Naive thymus-derived CD4-positive, alpha-beta T cell (primary cell): ENCODE measurements at regions not wholly inside any gene's neighbourhood (a gene's known extent, or its start where the extent isn't known, plus 50 kb on each side); places are given as distances from the start of the nearest gene placed in this dataset.
A peak's percentile ranks its signal among the peaks of the same experiment; 100 is the strongest.

Source experiments
- ATAC-seq: fragments of 150-1000 bp; cut with Tn5 transposase; 2 replicates; pipeline ENCODE4 v1.10.0; 2021; ENCODE audit warnings: mild to moderate bottlenecking, moderate library complexity
- CTCF ChIA-PET: fragments of 350-600 bp; sonication (Branson Sonifier 250); formaldehyde crosslinking; loops from one replicate; lab custom pipeline; 2021; ENCODE audit warnings: antibody characterized with exemption; lab: Charles Lee
- POLR2A ChIA-PET: fragments of 350-600 bp; sonication (Branson Sonifier 250); formaldehyde crosslinking; loops from one replicate; lab custom pipeline; 2021; ENCODE audit warnings: antibody characterized with exemption, inconsistent platforms; lab: Charles Lee
- DNase-seq, 9 donors: peaks; one replicate each; pipeline versions ENCODE4 v3.0.0 to v3.0.0-alpha.2; 2020 to 2022; ENCODE audit warnings: mixed read lengths in 1 of 9
- H3K27ac ChIP-seq: one replicate; pipeline ENCODE4 v1.7.0; 2013; ENCODE audit warnings: mild to moderate bottlenecking, low read depth, low read length, moderate library complexity
- H3K27me3 ChIP-seq, 2 donors: one replicate each; pipeline ENCODE4 v1.7.0; 2013; ENCODE audit warnings: low read length in 2 of 2, mild to moderate bottlenecking in 2 of 2, moderate library complexity in 2 of 2; ENCODE audit not compliant: control insufficient read depth in 2 of 2, insufficient read depth in 2 of 2
- H3K36me3 ChIP-seq, 3 experiments: 1 replicate in 2 of 3; 2 replicates in 1 of 3; pipeline ENCODE4 v1.7.0; 2013; ENCODE audit warnings: low read length in 3 of 3, mild to moderate bottlenecking in 3 of 3, moderate library complexity in 1 of 3; ENCODE audit not compliant: insufficient read depth in 3 of 3, control insufficient read depth in 2 of 3
- H3K4me1 ChIP-seq, 2 donors: one replicate each; pipeline ENCODE4 v1.7.0; 2013; ENCODE audit warnings: low read length in 2 of 2, mild to moderate bottlenecking in 2 of 2, moderate library complexity in 1 of 2; ENCODE audit not compliant: control insufficient read depth in 2 of 2, insufficient read depth in 2 of 2
- H3K4me3 ChIP-seq: 2 replicates; pipeline ENCODE4 v1.7.0; 2013; ENCODE audit warnings: mild to moderate bottlenecking, low read length
- H3K9me3 ChIP-seq, 3 experiments: 1 replicate in 2 of 3; 2 replicates in 1 of 3; pipeline ENCODE4 v1.7.0; 2013; ENCODE audit warnings: low read length in 3 of 3; ENCODE audit not compliant: control insufficient read depth in 2 of 3
- H3K27ac Mint-ChIP-seq, 9 donors: one replicate each; pipeline ENCODE4 v1.8.0; 2020 to 2022; ENCODE audit warnings: mixed read lengths in 9 of 9, mild to moderate bottlenecking in 8 of 9, moderate library complexity in 5 of 9, inconsistent platforms in 2 of 9
- H3K27me3 Mint-ChIP-seq, 5 donors: one replicate each; pipeline ENCODE4 v1.8.0; 2021 to 2022; ENCODE audit warnings: mixed read lengths in 5 of 5, mild to moderate bottlenecking in 1 of 5
- H3K36me3 Mint-ChIP-seq, 5 donors: one replicate each; pipeline ENCODE4 v1.8.0; 2020 to 2022; ENCODE audit warnings: mixed read lengths in 5 of 5, mild to moderate bottlenecking in 3 of 5, inconsistent platforms in 1 of 5
- H3K4me1 Mint-ChIP-seq, 7 donors: one replicate each; pipeline ENCODE4 v1.8.0; 2020 to 2022; ENCODE audit warnings: mixed read lengths in 7 of 7, mild to moderate bottlenecking in 3 of 7, inconsistent platforms in 1 of 7
- H3K4me3 Mint-ChIP-seq, 10 donors: one replicate each; pipeline ENCODE4 v1.8.0; 2020 to 2022; ENCODE audit warnings: mild to moderate bottlenecking in 10 of 10, mixed read lengths in 10 of 10, moderate library complexity in 6 of 10, inconsistent platforms in 2 of 10
- H3K9me3 Mint-ChIP-seq, 11 donors: one replicate each; pipeline ENCODE4 v1.8.0; 2020 to 2022; ENCODE audit warnings: mixed read lengths in 11 of 11, mild to moderate bottlenecking in 4 of 11, inconsistent platforms in 1 of 11, moderate library complexity in 1 of 11
- intact Hi-C, 2 donors: fragments of 100-400 bp; cut with micrococcal nuclease; formaldehyde crosslinking; loops; one replicate each; pipeline ENCODE4 v1.15.1; 2023

DNA sequence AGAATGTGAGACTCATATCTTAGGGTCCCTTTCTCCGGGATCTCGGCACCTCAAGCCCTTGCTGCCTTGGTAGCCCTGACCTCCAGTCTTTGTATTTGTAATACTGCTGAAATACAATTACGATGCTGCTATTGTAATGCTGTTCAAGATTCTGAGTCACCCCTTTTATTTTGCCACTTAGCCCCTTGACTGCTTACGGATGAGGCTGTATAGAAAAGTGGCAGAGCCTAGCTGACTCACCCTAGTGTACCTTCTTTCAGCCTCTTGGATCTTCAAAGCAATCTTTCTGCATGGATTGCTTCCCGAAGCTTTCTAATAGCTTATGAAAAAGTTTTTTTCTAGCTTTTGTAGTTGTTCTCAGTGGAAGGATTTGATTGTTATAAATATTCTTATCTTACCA lies 187.9 kb downstream of the KCNJ2 start:
- no peak for ATAC-seq
- intact Hi-C loops = no loop called here
- Histone ChIP-seq H3K4me1 (no peaks in the 10 kb centered on the region), H3K9me3 (no peaks in the 10 kb centered on the region), H3K27ac (no peak overlapping the region), H3K4me3 (no peak overlapping the region), H3K27me3 (no peaks in the 10 kb centered on the region), H3K36me3 (no peaks in the 10 kb centered on the region)
- Mint-ChIP-seq H3K27me3 (no peaks in the 10 kb centered on the region), H3K4me3 (no peak overlapping the region), H3K27ac (no peak overlapping the region), H3K4me1 (no peaks in the 10 kb centered on the region), H3K36me3 (no peaks in the 10 kb centered on the region), H3K9me3 (peaks cover 0 to 9% (median 0%) of the 10 kb centered on the region in 11 donors)
- DNase-seq = no peak
- CTCF ChIA-PET = no interaction called here
- POLR2A ChIA-PET = no interaction called here

DNA sequence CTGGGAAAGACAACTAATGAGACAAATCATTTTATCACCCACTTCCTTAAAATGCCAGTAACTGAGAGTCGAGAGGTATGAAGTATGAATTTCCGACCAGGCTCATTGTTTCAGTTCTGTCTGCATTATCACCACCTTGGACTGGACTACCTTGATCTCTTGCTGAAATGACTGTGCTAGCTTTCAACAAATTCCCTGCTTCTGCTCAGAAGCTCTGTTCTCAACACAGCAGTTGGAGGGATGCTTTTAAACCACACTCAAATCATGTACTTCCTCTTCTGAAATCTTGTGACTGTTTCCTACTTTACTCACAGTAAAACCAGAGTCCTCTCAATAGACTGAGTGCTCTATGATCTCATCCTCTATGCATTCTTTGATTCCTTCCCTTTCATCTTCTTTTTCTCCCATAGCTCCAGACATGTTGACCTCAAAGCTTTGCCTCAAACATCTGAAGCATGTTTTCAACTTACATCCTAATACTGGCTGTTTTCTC lies 195.8 kb downstream of the KCNJ2 start:
- no peaks in the 10 kb centered on the region for H3K36me3 ChIP-seq
- Mint-ChIP-seq H3K27me3 (peaks cover 0 to 9% (median 5%) of the 10 kb centered on the region in 5 donors), H3K9me3 (peaks cover 0 to 6% (median 0%) of the 10 kb centered on the region in 11 donors), H3K4me1 (no peaks in the 10 kb centered on the region), H3K36me3 (no peaks in the 10 kb centered on the region), H3K4me3 (no peak overlapping the region), H3K27ac (no peak overlapping the region)
- DNase-seq = no peak
- no peaks in the 10 kb centered on the region for H3K27me3 ChIP-seq
- intact Hi-C loops = no loop called here
- peak; percentile 70 for ATAC-seq
- H3K4me3 ChIP-seq = no peak overlapping the region
- CTCF ChIA-PET = no interaction called here
- POLR2A ChIA-PET = no interaction called here
- no peaks in the 10 kb centered on the region for H3K9me3 ChIP-seq
- H3K4me1 ChIP-seq = no peaks in the 10 kb centered on the region
- H3K27ac ChIP-seq = no peak overlapping the region

DNA sequence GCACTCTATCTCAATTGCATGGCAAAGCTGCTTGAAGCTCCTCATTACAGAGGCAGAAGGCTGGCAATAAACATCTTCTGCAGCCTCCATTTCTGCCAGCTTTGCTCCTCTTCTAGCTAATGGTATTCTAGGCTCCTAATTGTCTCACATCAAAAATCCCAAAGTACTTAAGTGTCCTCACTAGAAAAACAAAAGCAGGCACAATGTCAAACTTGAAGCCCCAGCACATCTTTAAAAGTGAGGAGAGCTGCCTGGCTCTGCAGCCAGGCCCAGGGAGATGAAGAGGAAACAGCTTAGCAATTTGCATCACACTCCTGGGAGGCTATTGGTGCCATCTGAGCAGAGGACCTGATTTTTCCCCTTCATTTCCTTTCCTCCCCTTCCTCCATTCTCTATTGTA lies 197.1 kb downstream of the KCNJ2 start:
- Mint-ChIP-seq H3K4me1 (no peaks in the 10 kb centered on the region), H3K4me3 (no peak overlapping the region), H3K27ac (no peak overlapping the region), H3K36me3 (no peaks in the 10 kb centered on the region), H3K27me3 (peaks cover 0 to 9% (median 5%) of the 10 kb centered on the region in 5 donors), H3K9me3 (peaks cover 0 to 5% (median 0%) of the 10 kb centered on the region in 11 donors)
- intact Hi-C loops = no loop called here
- DNase-seq (no peak), ATAC-seq (no peak)
- Histone ChIP-seq H3K9me3 (no peaks in the 10 kb centered on the region), H3K27me3 (no peaks in the 10 kb centered on the region), H3K27ac (no peak overlapping the region), H3K36me3 (no peaks in the 10 kb centered on the region), H3K4me3 (no peak overlapping the region), H3K4me1 (no peaks in the 10 kb centered on the region)
- ChIA-PET POLR2A (no interaction called here), CTCF (no interaction called here)

DNA sequence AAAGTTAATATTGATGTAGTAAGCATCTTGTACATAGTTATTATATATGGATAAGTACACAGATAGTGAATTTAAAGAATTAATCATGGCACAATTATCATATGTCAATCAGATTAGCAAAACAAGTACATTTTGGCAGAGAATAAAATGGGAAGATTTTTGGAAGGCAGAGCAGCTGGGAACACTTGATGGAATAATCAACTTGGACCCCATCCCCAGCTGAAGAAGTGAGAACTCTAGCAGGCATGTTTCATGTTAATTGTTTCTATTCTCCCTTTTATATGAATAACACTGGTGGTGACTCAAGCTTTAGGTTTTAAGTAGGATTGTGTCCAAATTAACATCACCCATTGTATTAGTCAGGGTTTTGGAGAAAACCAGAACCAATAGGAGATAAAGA lies 198.7 kb downstream of the KCNJ2 start:
- POLR2A ChIA-PET = no interaction called here

DNA sequence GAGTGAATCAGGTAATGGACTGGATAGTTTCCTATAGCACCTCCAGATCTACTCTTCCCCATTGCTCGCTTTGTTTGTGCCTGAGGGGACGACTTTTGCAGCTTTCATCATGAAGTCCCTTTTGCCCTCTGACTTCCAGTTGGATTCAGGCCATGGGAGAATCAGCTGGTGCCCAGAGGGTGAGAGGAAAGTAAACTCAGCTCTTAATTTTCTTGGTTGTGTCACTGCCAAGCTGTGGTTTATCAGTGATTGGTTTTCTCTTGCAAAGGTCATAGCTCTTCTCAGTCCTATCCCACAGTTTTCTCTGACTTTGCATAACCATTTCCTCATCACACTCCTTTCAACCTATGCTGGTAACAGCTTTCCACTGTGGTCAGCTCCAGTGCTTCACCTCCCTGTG lies 200.1 kb downstream of the KCNJ2 start:
- Histone ChIP-seq H3K27ac (no peak overlapping the region), H3K4me3 (no peak overlapping the region), H3K27me3 (no peaks in the 10 kb centered on the region), H3K9me3 (no peaks in the 10 kb centered on the region), H3K36me3 (no peaks in the 10 kb centered on the region), H3K4me1 (no peaks in the 10 kb centered on the region)
- ChIA-PET CTCF (no interaction called here), POLR2A (no interaction called here)
- H3K4me1 Mint-ChIP-seq = no peaks in the 10 kb centered on the region
- H3K27ac Mint-ChIP-seq = no peak overlapping the region
- H3K36me3 Mint-ChIP-seq = no peaks in the 10 kb centered on the region
- ATAC-seq (no peak), DNase-seq (no peak)
- H3K9me3 Mint-ChIP-seq = peaks cover 0 to 5% (median 3%) of the 10 kb centered on the region in 11 donors
- intact Hi-C loops = no loop called here
- H3K4me3 Mint-ChIP-seq = no peak overlapping the region
- peaks cover 0 to 9% (median 5%) of the 10 kb centered on the region in 5 donors for H3K27me3 Mint-ChIP-seq

More for the DNA sequence above, 198.7 kb downstream of the KCNJ2 start:
- H3K4me3 ChIP-seq = no peak overlapping the region
- ATAC-seq = no peak
- peaks cover 0 to 9% (median 5%) of the 10 kb centered on the region in 5 donors for H3K27me3 Mint-ChIP-seq
- no peak overlapping the region for H3K4me3 Mint-ChIP-seq
- no peak overlapping the region for H3K27ac Mint-ChIP-seq
- CTCF ChIA-PET = no interaction called here
- no peaks in the 10 kb centered on the region for H3K36me3 ChIP-seq
- no peak for DNase-seq
- no peaks in the 10 kb centered on the region for H3K27me3 ChIP-seq
- H3K9me3 Mint-ChIP-seq = peaks cover 0 to 5% (median 0%) of the 10 kb centered on the region in 11 donors
- no peaks in the 10 kb centered on the region for H3K36me3 Mint-ChIP-seq
- intact Hi-C loops = no loop called here
- no peaks in the 10 kb centered on the region for H3K4me1 ChIP-seq
- no peaks in the 10 kb centered on the region for H3K4me1 Mint-ChIP-seq
- no peaks in the 10 kb centered on the region for H3K9me3 ChIP-seq
- no peak overlapping the region for H3K27ac ChIP-seq

DNA sequence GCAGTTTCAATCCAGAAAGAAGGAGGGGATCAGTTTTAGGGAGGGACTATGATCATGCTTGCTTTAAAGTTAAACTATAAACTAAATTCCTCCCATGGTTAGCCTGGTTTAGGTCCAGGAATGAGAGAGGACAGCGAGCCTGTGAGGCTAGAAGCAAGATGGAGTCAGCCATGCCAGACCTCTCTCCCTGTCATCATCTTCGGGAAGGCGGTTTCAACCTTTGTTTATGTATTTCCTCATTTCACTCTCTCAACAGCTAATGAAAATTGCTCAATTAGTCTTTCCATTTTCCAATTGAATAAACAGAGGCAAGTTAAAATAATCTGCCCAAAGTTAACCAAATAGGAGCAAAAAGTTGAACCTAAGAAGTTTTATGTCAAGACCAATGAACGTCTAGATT lies 201.5 kb downstream of the KCNJ2 start:
- POLR2A ChIA-PET = no interaction called here
- intact Hi-C loops = no loop called here
- H3K27ac ChIP-seq = no peak overlapping the region
- DNase-seq (no peak), ATAC-seq (no peak)
- H3K36me3 Mint-ChIP-seq = no peaks in the 10 kb centered on the region
- H3K9me3 ChIP-seq = no peaks in the 10 kb centered on the region
- peaks cover 0 to 9% (median 5%) of the 10 kb centered on the region in 5 donors for H3K27me3 Mint-ChIP-seq
- peaks cover 0 to 5% (median 3%) of the 10 kb centered on the region in 11 donors for H3K9me3 Mint-ChIP-seq
- H3K27ac Mint-ChIP-seq = no peak overlapping the region
- H3K4me3 Mint-ChIP-seq = no peak overlapping the region
- no peaks in the 10 kb centered on the region for H3K4me1 Mint-ChIP-seq
- H3K36me3 ChIP-seq = no peaks in the 10 kb centered on the region
- H3K27me3 ChIP-seq = no peaks in the 10 kb centered on the region
- H3K4me3 ChIP-seq = no peak overlapping the region
- CTCF ChIA-PET = no interaction called here
- H3K4me1 ChIP-seq = no peaks in the 10 kb centered on the region

DNA sequence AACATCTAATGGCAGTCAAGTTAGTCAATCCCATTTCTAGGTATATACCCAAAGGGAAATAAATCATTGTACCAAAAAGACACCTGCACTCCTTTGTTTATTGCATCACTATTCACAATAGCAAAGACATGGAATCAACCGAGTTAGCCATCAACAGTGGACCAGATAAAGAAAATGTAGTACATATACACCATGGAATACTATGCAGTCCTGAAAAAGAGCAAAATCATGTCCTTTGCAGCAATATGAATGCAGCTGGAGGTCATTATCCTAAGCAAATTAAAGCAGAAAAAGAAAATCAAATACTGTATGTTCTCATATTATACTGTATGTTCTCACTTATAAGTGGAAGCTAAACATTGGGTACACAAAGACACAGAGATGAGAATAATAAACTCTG lies 204.0 kb downstream of the KCNJ2 start:
- Mint-ChIP-seq H3K4me1 (no peaks in the 10 kb centered on the region), H3K9me3 (peaks cover 0 to 5% (median 2%) of the 10 kb centered on the region in 11 donors), H3K36me3 (no peaks in the 10 kb centered on the region), H3K4me3 (no peak overlapping the region), H3K27me3 (peaks cover 0 to 5% (median under 1%) of the 10 kb centered on the region in 5 donors), H3K27ac (no peak overlapping the region)
- ChIA-PET POLR2A (no interaction called here), CTCF (no interaction called here)
- no peaks in the 10 kb centered on the region for H3K27me3 ChIP-seq
- H3K4me1 ChIP-seq = no peaks in the 10 kb centered on the region
- H3K4me3 ChIP-seq = no peak overlapping the region
- ATAC-seq (no peak), DNase-seq (no peak)
- H3K9me3 ChIP-seq = no peaks in the 10 kb centered on the region
- no peak overlapping the region for H3K27ac ChIP-seq
- intact Hi-C loops = no loop called here
- H3K36me3 ChIP-seq = no peaks in the 10 kb centered on the region
